Dedifferentiated amniotic fluid mesenchymal stem cell (primary cell): ENCODE measurements at regions not wholly inside any gene's neighbourhood (a gene's known extent, or its start where the extent isn't known, plus 50 kb on each side); places are given as distances from the start of the nearest gene placed in this dataset.

ENCODE experiments used
- DNase-seq: peaks from one replicate; pipeline ENCODE4 v3.0.0-alpha.2; 2016; ENCODE audit errors: extremely low spot score

GRCh38 chr17:72425133-72425793 is 304.4 kb downstream of the SOX9 start:
- DNase-seq: no peak

DNA sequence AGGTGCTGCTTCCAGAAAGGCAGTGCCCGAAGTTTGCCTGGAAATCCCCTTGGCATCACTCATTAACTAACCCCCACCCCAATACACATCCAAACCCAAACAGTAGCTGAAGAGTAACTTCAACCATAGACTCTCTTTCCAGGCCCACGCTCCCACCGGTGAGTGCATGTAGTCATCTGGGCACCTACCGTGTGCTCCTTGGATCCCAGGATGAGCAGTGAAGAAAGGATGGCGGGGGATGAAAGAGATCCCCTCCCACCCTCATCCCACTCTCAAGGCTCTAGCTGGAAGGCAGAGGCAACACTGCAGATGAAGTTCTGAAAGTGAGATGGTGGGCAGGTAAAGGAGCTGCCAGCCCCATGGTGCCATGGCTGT is 305.0 kb downstream of the SOX9 start:
- no peak for DNase-seq

GRCh38 chr17:72426321-72426720 is 305.5 kb downstream of the SOX9 start:
- no peak for DNase-seq

- DNase-seq: no peak
These were observed 306.3 kb downstream of the SOX9 start for GRCh38 chr17:72426948-72427760.

GRCh38 chr17:72427761-72428109 is 306.9 kb downstream of the SOX9 start:
- no peak for DNase-seq

DNA sequence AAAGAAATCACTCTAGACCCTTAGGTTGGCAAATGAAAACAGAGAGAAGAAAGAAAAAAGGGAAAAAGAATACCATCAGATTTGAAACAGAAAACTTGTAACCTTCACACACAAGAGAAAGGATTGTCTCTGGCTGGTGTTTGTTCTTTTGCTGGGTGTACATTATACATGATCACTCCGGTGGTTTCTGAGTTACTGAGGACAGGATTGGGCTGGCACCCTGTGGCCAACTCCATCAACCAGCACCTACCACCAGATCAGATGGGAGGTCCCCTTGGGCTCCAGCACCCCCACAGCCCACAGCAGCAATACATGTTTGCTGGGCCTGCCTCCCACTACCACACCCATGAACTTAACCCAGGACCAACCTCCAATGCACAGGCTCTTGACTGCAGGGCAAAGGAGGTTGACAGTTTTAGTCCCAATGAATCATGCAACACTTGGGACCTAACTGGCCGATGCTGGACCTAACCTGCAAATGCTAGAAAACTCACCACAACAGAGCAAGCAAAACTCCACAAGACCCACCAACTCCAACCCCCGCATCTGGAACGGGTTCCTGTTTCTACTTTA is 308.3 kb downstream of the SOX9 start:
- DNase-seq: no peak

DNA sequence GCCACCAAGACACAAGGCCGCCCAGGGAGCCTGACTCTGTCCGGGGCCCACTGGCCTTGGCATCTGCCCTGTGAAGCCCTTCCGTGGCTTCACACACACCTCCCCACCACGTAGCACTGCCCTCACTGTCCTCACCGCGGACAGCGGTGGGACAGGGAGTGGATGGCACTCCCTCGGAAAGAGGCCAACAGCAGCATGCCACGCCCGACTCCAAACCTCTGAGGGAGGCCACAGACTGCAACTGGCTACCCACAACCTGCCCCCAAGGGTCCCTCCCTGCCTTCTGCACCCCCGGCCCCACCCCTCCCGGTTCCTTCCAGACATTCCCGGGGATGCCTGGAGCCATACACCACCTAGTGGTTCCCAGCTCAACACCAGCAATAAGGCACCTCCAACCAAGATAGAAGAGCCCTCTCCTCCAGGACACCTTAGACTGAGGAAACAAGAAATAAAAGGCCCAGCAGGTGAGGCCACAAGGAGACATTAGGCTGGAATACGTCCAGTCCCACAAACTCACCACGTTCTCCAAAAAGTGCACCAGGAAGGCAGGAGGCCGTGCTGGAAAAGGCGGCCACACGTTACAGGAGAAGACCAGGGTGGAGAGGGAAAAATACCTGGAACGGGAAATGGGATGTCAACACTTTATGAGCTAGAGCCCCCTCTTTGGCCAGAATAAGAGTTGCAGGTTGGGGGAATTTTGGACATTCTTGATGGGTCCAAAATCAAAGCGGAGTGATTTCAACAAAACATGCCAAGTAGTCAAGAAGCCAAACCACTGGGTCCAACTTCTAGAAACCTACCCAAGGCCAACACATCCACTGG is 310.0 kb downstream of the SOX9 start:
- no peak for DNase-seq

DNA sequence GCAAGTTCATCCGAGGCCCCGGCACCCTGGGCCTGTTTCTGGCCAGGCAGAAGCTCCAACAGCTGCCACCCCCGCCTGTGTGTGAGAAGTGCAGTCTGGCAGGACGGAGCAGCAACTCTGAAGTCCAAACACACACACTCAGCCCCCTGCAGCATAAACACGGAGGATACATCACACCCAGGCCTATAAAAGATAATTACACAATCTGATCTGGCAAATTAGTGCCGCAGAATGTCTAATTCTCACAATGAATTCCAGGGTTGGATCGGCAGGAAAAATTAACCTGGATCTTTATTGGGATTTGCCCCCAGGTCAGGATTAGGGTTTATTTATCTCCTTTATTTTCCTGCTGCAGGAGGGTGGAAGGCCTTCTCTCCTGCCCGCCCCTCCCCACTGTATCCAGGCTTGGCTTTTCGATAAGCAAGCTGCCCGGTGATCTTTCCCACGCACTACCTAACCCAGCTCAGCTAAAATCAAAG is 311.4 kb downstream of the SOX9 start:
- DNase-seq: no peak

- DNase-seq: no peak
These were observed 312.1 kb downstream of the SOX9 start for GRCh38 chr17:72432881-72433280.

- no peak for DNase-seq
These were observed 313.0 kb downstream of the SOX9 start for GRCh38 chr17:72433797-72434196.

GRCh38 chr17:72434581-72434980 is 313.8 kb downstream of the SOX9 start:
- DNase-seq: no peak

DNA sequence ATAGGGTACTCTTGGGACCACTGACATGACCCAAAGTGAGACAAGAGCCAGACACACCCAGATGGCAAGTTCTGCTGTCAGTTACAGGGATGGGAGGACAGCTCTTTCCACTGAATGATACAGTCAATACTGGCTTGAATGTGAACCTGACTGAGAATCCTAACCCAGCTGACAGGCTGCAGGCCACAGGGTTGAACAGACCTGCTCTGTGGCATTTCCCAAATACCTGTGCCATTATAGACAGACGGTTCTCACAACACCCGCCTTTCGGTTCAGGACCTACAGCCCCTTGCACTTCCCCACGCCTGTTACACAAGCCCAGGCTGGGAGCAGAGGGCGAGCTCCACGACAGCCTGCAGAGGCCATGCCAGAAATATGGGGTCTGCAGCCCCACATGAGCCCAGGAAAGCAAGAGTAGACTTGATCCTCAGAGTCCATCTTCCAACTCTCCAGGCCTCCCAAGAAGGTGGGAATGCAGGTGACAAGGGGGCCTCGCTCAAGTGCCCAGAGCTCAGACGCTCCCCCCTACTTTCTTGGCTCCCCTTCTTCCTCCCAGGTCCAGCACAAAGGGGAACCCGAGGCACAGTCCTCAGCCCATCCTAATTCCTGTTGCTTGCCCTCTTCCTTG is 314.3 kb downstream of the SOX9 start:
- no peak for DNase-seq

- DNase-seq: no peak
These were observed 318.0 kb downstream of the SOX9 start for GRCh38 chr17:72438783-72439182.

DNA sequence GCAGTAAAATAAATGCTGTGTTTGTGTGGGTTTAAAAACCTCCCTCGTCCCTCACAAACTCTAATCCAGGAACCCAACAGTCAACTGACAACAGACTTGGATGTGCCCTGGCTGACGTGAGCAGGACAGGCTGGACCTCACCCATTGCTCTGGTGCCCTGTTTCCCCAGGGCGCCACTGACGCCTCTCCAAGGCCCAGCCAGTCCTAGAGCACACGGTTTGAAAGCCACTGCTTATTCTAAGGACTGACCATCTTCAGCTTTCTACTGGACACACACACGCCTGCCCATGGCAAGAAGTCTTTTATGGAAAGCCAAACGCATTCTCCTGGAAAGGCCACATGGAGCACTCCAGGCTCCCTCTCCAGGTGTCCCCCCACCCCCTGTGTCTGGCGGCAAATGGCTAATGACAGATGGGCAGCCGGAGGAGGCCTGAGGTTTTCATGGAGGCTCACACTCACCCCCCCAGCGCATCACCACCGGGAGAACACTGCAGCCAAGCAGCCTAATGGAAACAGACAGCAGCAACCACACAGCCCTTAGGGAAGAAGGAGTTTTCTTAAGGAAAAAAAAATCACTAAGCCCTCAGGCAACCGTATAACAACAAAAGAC is 319.2 kb downstream of the SOX9 start:
- DNase-seq: no peak

GRCh38 chr17:72440961-72441360 is 320.1 kb downstream of the SOX9 start:
- DNase-seq: no peak

DNA sequence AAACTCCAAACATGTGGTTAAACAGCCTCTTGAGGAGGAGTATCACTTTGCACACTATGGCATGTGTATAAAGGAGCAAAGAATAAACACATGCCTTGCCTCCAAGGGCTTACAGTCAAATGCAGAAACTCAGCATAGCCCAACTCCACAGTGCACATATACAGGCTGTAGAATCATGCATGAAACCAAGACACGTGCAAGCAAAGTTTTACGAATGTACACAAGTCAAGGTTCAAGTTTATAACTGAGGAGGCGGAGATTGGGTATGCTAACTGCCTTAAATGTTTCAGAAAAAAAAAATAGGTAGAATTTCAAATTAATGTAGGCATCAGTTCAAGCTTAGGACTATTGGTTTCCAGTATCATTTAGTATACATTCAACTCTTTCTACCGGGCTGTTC is 321.1 kb downstream of the SOX9 start:
- DNase-seq: no peak

- no peak for DNase-seq
These were observed 323.8 kb downstream of the SOX9 start for GRCh38 chr17:72444517-72445054.

- DNase-seq: no peak
These were observed 324.5 kb downstream of the SOX9 start for GRCh38 chr17:72445055-72445991.

GRCh38 chr17:72446118-72446517 is 325.3 kb downstream of the SOX9 start:
- no peak for DNase-seq
